Hippocampal formation (tissue), 2 donors: ENCODE measurements at regions not wholly inside any gene's neighbourhood (a gene's known extent, or its start where the extent isn't known, plus 50 kb on each side); places are given as distances from the start of the nearest gene placed in this dataset.

ENCODE experiments used
- DNase-seq, 2 donors: peaks; one replicate each; lab custom pipeline; 2025; lab: John Stamatoyannopoulos, UW

- DNase-seq: no peak
Measured at GRCh38 chr10:90589825-90590224, 268.0 kb downstream of the HTR7 start.

- DNase-seq: no peak
Measured at GRCh38 chr10:90591629-90592028, 266.2 kb downstream of the HTR7 start.

- DNase-seq: peak; percentile 10 to 14
Measured at GRCh38 chr10:90592638-90593302, 265.1 kb downstream of the HTR7 start.

- no peak for DNase-seq
Measured at GRCh38 chr10:90598513-90598912, 259.3 kb downstream of the HTR7 start.

DNA sequence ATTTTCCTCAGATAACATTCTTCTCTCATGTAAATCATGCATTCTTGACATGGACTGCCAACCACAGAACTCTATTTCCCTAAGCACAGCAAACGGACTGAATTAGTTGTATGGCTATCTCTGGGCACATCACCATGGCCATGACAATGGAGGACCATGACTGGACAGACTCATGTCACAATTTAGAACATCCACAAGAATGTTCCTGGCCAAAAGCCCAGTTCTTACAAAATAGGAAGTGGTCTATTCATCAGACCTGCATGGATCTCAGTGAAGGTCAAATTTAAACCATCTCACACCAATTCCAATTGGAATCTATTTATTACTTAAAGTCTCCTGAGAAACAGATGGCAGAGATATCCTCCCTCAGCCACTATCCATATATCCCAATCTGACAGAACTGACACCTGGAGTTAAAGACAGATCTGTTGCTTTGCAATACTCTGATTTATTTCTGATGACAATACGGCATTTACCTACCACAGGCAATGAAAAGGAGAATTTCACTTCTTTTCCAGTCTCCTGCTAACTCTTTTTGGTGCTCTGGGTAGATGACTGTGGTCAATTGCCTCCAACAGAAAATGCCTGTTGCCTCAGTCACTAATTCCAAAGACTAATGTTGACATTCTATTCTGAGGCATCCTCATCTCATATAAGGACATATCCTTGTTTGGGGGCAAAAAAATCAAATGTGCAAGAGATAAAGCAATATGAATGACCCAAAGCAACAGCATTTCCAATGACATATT, 254.8 kb downstream of the HTR7 start:
- no peak for DNase-seq

DNA sequence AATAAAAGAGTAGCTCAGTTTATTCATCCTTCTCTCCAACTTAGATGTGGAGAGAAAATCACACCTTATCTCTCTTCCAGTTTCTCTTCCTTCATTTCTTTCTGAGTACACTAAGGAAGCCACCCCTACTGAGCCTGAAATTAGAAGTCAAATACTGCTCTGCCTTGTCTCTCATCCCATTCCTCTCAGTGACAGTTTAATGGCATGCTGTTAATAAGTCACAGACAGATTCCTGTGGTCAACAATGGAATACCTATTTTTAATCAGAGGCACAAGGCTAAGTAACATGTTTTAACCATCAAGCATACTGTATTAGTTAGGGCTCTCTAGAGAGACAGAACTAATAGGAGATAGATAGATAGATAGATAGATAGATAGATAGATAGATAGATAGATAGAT, 253.2 kb downstream of the HTR7 start:
- no peak for DNase-seq

DNA sequence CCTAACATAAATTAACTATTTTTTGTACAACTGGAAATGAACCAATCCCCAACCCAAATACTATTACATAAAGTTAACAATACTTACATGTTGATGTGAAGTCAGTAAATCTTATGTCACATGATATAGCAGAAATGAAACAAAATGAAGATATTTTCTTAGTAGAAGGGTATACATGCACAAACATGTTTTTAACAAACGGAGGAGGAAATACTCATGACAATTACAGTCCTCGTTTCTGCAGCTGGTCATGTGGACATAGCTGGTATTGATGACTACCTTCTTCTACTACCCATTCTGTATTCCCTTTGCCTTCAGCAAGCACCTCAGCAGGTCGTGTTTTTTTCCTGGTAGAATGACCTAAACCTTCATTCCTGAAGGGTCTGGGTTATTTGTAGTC, 252.3 kb downstream of the HTR7 start:
- no peak for DNase-seq

DNA sequence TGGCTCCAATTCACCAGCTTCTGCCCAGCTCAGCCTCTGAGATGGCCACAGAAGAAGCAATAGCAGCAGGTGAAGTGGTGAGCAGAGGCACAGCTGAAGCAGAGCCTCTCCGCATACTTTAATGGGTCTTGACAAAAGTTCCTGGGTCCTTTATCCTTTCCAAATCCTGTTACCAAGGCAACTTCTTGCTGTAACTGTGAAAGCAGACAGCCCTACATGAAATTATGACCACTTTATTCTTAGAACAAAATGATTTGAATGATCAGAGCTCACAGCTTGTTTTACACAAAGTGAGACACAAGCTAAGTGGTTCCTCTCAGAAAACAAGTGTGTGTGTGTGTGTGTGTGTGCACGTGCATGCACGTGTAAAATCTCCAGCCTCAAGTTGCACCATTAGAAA, 245.6 kb downstream of the HTR7 start:
- DNase-seq: no peak

DNA sequence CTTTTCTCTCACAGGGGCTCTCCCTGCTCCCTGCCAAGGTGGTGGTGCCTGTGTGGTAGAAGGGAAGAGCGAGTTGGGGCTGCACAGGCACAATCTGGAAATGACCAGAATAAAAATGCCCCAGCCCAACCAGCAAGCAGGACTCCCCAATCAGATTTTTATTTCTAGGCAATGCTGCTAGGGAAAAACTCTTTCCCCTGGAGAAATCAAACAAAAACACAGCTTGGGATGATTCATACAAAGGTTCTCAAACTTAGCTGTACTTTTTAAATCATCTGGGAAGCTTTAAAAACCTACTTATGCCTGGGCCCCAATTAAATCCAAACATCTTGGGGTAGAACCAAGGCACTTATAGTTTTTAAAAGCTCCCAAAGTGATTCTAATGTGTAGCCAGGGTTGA, 243.2 kb downstream of the HTR7 start:
- no peak for DNase-seq

- no peak for DNase-seq
Measured at GRCh38 chr10:90621577-90621976, 236.3 kb downstream of the HTR7 start.

- no peak for DNase-seq
Measured at GRCh38 chr10:90635111-90635765, 222.6 kb downstream of the HTR7 start.

DNA sequence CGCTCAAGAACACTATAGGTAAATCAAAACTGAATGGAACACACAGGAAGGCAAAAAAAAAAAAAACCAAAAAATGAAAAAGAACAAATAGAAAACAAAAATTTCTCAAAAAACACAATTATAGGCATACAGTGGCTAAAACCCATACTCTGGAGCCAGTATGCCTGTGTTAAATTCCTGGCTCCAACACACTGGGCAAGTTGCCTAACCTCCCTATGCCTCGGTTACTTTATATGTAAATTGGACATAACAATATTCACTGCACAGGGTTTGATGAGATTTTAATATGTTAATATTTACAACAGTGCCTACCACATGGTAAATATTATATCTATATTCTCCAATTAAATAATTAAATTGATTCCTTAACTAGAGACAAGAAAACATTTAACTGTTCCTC, 217.1 kb downstream of the HTR7 start:
- no peak for DNase-seq

DNA sequence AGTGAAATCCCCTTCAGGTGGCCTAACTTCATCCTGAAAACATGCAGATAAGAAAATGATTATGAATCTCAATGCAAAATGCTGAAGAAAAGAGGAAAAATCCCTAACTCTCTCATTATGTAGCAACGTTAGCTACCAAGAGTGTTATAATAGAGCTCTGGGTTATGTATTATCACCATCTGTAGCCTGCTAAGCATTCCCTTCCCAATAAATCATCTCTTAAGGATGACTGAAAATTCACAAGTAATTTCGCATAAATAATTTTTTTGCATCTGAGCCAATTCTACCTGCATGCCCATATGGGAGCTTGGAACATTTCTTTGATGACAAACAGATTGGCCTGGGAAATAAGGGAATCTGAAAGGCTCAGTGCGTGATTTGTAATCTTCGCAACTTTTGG, 216.1 kb downstream of the HTR7 start:
- DNase-seq: no peak

GRCh38 chr10:90642136-90642535, 215.7 kb downstream of the HTR7 start:
- no peak for DNase-seq

DNA sequence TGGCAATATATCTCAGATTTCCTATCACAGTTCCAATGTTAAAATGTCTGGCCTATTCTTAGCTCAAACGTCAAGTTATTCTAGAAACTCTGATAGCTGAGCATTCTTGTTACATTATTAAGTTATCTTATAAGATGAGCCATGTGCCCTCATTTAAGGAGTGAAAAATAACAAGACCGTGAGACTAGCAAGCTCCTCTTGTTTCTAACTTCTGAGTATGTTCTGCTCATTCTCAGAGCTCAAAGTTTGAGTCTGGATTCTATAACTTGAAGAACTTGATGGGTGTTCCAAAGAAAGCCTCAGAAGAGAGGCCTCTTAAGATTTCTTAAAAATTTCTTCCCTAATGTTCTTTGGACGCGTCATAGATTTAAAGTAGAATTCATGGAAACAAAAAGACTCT, 215.2 kb downstream of the HTR7 start:
- no peak for DNase-seq

DNA sequence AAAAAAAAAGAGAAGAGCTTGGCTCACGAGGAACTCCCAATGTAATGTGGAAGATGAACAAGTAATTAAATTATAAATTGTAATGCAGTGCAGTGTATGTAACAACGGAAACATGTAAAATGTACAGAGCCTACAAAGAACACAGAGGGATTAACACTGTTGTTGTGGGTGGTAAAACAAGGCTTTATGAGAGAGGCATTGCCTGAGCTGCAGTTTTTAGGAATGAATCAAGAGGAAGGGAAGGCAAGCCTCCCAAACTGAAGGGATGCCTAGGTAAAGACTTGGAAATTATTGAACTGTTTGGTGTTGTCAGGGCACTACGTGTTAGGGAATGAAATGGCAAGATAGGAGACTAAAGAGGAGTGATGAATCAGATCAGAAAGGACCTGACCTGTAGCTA, 213.7 kb downstream of the HTR7 start:
- DNase-seq: no peak

- no peak for DNase-seq
Measured at GRCh38 chr10:90650858-90651257, 207.0 kb downstream of the HTR7 start.

- no peak for DNase-seq
Measured at GRCh38 chr10:90652519-90652918, 205.3 kb downstream of the HTR7 start.

DNA sequence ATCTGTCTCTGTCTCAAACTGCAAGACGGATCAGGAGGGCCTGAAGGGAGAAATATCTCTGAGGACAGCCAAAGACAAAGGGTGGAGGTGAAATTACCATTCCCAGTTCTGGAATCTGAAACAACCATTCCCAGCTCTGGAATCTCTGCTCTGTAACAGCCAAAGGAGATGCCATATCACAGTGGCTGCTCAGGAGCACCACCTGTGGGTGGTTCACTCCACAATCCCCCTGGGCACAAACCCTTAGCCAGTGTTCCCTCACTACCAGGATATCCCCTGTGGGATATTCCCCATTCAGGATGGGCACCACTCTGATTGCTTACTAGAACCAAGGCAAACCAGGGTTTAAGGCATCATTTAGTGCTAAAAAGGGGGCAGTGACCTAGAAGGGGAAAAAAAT, 199.0 kb downstream of the HTR7 start:
- no peak for DNase-seq

- DNase-seq: no peak
Measured at GRCh38 chr10:90665905-90666662, 191.8 kb downstream of the HTR7 start.

GRCh38 chr10:90674461-90674860, 183.4 kb downstream of the HTR7 start:
- DNase-seq: no peak

GRCh38 chr10:90674928-90675327, 182.9 kb downstream of the HTR7 start:
- no peak for DNase-seq

DNA sequence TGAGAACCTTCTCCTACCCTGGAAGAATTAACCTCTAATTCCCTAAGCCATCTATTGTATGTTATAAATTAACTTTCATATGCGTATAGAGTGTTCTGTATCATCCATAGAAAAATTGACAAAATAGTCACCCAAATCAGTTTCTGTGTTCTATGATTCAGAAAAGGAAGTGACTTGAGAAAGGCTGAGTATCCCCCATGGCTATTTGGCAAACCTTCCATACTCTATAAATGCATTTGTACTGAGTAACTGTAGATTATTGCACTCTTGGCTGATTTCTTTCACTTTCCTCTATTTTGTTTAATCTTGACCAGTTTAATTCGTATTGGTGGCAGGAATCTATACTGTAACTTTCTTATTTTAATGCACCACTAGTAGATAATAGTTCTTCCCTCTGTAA, 182.2 kb downstream of the HTR7 start:
- no peak for DNase-seq
